GM12874 (cell line): ENCODE measurements at regions not wholly inside any gene's neighbourhood (a gene's known extent, or its start where the extent isn't known, plus 50 kb on each side); places are given as distances from the start of the nearest gene placed in this dataset.

ENCODE experiments used
- TF ChIP-seq, protein P1 (sequence below): IDR thresholded peaks from 2 replicates; pipeline ENCODE4 v1.5.1; 2011; ENCODE audit warnings: low read depth, mild to moderate bottlenecking, control low read depth, low read length, moderate library complexity; ENCODE audit not compliant: insufficient read depth

DNA sequence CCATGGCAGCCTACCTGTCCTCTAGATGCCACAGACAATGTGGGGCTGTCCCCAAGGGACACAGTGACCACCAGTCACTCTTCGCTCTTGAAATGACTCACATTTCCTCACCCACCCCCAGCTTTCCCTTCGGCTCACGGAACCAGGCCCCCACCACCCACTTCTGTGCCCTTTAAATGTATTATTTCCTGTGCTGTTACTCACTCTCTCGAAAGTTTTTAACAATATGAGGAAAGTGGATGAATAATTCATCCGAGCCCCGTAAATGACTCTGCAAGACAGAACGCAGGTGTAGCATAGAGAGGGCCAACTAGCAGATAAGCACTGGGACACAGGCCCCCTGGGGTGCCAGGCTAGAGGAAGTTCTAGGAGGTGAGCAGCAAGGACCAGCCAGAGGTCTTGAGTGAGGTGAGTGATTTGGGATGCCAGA, 179.5 kb upstream of the TBL1X start:
- TF ChIP-seq, protein P1, sequence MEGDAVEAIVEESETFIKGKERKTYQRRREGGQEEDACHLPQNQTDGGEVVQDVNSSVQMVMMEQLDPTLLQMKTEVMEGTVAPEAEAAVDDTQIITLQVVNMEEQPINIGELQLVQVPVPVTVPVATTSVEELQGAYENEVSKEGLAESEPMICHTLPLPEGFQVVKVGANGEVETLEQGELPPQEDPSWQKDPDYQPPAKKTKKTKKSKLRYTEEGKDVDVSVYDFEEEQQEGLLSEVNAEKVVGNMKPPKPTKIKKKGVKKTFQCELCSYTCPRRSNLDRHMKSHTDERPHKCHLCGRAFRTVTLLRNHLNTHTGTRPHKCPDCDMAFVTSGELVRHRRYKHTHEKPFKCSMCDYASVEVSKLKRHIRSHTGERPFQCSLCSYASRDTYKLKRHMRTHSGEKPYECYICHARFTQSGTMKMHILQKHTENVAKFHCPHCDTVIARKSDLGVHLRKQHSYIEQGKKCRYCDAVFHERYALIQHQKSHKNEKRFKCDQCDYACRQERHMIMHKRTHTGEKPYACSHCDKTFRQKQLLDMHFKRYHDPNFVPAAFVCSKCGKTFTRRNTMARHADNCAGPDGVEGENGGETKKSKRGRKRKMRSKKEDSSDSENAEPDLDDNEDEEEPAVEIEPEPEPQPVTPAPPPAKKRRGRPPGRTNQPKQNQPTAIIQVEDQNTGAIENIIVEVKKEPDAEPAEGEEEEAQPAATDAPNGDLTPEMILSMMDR: no peak

- TF ChIP-seq, protein P1: no peak
These were observed 178.6 kb upstream of the TBL1X start for GRCh38 chrX:9286234-9286633.

DNA sequence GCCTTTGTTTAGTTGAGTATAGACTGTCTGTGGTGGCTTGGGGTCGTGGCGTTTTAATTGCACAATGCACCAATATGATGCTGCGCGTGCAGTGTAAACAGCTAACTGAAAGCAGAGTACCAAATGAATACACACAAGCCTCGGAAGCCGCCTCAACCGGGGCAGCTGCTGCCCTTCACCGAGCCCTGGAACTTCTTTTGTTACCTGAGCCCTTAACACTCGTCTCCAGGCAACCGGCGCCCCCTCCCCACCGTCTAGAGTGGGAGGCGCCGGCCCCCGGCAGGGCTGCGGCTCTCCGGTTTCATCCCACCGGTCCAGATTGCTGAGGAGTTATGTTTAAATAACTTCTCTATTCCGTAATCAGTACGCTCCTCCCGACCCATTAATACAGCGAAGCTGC, 173.2 kb upstream of the TBL1X start:
- TF ChIP-seq, protein P1: no peak

- TF ChIP-seq, protein P1: no peak
These were observed 171.8 kb upstream of the TBL1X start for GRCh38 chrX:9293051-9293496.

DNA sequence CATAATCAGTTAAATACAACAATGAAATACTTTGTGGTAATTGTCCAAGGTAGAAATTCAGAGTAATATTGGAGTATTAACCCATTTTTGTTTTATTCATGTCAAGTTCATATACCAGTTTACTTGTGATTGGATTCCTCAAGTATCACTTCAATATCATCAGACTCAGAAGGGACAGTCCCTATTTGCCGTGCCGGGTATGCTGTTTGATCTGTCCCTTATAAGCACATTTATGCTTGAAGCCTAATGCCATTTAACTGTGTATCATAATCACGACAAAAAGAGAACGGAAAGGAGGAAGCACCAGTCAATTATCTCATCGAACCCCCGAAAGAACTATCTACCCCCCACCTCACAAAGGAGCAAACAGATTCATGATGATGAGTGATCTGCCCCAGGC, 171.0 kb upstream of the TBL1X start:
- TF ChIP-seq, protein P1: no peak

DNA sequence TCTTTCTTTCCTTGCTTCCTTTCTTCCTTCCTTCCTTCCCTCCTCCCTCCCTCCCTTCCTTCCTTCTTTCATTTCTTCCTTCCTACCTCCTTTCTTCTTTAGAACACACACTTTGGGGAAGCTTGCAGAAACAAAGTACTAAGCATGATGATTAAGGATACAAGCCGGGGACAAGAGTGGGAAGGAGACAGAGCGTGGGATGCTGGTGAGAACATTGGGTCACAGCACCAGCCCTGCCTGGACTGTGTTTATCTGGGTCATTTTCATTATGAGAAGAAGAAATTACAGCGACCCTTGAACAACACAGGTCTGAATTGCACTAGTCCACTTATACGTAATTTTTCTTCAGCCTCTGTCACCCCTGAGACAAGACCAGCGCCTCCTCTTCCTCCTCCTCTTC, 169.3 kb upstream of the TBL1X start:
- TF ChIP-seq, protein P1: no peak

DNA sequence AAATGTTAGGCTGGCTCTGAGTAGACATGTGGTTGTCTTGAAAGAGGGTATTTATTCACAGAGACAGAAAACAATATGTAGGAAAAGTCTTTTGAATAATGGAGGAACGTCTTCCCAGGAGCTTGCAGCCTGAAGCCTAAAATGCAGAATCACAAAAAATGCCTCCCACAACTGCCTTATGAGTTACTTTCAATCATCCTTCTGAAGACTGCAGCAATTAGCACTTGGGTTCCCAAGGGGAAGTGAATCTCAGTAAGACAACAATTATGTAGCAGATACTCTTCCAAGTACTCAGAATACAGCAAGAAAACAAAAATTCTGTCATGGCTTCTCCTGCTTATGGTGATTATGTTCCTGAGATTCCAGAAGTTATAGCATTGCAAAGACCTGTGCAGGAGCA, 166.6 kb upstream of the TBL1X start:
- TF ChIP-seq, protein P1: no peak

- TF ChIP-seq, protein P1: no peak
These were observed 163.0 kb upstream of the TBL1X start for GRCh38 chrX:9301836-9302235.
